Liver (tissue), 3 donors: ENCODE measurements at regions not wholly inside any gene's neighbourhood (a gene's known extent, or its start where the extent isn't known, plus 50 kb on each side); places are given as distances from the start of the nearest gene placed in this dataset.

Experiments used
- CTCF ChIP-seq: fragments of 150-350 bp; IDR thresholded peaks from 2 replicates; pipeline ENCODE4 v1.5.1; 2017; ENCODE audit warnings: improper control_type of control experiment, low read depth, low read length; ENCODE audit not compliant: missing input control
- SP1 ChIP-seq: IDR thresholded peaks from 2 replicates; pipeline ENCODE4 v1.6.1; 2018; ENCODE audit warnings: antibody characterized with exemption, mild to moderate bottlenecking
- TAF1 ChIP-seq: conservative IDR thresholded peaks from 2 replicates; pipeline ENCODE4 v1.6.1; 2016; ENCODE audit warnings: antibody characterized with exemption, mild to moderate bottlenecking
- donor health status: healthy.
- donor health status: healthy.

- TF ChIP-seq SP1 (no peak), CTCF (no peak), TAF1 (no peak)
Observed at GRCh38 chr7:17010637-17011300, 129.0 kb upstream of the AGR3 start.
